ENCODE measurements at regions not wholly inside any gene's neighbourhood (a gene's known extent, or its start where the extent isn't known, plus 50 kb on each side); places are given as distances from the start of the nearest gene placed in this dataset.

DNA sequence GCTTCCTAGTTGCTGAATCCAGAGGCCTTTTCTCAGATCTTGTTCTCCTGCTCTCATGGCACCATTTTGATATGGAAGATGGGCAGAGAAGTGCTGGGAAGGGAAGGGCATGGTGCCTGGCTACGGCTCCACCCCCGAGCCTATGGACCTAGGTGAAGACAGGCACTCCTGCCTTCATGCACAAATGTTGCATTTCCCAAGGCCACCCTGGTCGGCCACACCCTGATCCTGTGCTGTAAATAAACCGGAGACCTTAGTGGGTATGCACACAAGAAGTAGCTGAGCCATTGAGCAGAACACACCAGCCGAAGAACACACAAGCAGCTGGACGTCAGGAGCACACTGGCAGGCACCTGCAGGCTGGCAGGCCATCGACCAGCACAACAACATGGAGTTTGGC, 261.6 kb downstream of the SHQ1 start:
- no peak for DNase-seq

DNA sequence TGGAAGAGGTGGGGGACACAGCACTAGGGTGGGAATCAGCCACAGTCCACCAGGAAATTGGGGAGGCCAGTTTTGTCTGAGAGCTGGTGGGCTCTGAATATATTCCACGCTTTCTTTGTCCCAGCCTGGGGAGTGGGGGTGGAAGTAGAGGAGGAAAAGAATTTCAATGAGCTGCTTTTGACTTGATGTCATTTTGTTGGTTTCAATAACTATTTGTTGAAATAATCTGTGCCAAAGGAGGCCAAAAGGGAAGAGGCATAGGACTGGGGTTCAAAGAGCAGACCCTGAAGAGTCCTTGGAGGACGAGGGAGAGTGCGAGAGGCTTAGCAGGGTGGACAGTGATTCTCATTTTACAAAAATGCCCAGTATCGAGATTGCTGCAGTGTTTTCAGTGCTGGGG, 262.3 kb downstream of the SHQ1 start:
- DNase-seq = no peak

DNA sequence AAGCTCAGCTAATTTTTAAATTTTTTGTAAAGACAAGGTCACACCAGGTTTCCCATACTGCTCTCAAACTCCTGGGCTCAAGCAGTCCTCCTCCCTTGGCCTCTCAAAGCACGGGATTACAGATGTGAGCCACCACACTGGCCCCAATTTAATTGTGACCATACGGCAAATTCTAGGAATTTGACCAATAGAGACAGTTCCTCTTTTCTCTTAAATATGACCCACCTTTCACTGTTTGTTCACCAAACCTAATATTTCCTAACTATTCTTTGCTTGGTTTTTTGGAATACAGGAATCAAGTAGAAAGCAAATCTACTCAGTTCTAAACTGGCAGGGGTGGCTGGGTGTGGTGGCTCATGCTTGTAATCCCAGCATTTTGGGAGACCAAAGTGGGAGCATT, 264.0 kb downstream of the SHQ1 start:
- no peak for DNase-seq

DNA sequence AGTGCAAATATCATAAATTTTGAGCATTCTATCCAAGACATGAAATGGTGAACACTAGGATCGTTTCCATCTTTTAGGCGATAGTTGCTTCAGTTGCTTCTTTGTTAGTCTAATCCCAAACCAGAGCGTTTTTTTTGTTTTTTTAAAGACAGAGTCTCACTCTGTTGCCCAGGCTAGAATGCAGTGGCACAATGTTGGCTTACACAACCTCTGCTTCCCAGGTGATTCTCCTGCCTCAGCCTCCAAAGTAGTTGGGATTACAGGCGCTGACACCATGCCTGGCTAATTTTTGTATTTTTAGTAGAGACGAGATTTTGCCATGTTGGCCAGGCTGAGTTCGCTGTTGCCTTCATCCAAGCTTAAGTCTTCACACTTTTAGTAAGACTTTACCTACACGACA, 265.3 kb downstream of the SHQ1 start:
- DNase-seq = no peak

DNA sequence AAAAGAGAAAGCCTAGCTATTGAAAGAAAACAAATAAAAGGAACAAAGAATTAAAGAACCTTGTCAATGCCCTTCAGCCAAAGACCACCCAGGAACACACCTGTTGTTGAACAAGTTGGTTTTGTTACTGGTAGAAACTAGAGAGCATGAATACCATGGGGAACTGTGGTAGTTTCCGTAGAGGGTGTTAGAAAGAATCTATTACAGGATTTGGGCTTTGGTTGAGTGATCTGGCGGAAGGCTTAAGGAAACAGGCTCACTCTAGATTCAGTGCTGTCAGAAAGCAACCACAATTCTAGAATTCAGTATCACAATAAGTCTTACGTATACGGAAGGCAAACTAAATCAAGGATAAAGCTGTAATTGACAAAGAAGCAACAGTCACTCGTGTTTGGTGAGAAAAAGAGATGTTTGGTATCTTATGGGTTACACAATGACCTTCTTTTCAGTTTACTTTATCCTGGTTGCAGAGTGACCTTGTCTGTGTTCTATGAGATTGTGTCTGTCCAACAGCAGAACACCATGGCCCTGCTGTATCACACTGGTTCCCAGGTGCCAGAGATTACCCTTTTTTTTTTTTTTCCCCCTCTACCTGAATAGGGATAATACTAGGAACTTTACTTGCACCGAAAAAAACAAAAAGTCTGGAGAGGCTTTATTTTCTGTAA, 265.9 kb downstream of the SHQ1 start:
- no peak for DNase-seq

DNA sequence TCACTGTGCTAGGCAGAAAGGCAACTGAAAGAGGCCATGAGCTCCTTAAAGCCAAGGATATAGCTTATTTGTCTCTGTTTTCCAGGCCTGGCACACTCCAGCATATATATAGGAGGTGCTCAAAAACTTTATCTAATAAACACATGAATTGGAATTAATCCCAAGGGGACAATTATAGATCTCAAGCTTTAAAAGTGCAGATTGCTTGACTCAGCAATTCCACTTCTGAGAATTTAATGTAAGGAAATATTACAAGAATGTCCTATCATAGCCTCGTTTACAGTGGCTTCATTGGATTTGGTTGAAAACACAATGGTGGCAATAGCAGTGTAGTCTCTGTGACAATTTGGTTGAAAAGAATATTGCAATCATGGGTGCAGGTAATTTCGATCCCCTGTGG, 267.3 kb downstream of the SHQ1 start:
- no peak for DNase-seq

DNA sequence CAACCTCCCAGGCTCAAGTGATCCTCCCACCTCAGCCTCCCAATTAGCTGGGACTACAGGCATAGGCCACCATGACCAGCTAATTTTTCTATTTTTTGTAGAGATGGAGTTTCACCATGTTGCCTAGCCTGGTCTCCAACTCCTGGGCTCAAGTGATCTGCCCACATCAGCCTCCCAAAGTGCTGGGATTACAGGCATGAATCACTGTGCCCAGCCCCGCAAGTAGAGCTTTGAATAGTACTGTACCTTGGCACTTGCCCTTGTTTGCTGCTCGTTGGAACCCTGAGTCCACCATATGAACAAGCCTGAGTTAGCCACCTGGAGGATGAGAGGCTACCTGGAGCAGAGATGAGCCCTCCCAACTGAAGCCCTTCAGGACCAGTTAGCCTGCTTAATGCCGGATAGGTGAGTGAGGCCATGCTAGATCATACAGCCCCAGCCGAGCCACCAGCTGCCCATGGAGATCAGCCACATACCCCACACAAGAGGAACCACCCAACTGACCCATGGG, 267.9 kb downstream of the SHQ1 start:
- no peak for DNase-seq

DNA sequence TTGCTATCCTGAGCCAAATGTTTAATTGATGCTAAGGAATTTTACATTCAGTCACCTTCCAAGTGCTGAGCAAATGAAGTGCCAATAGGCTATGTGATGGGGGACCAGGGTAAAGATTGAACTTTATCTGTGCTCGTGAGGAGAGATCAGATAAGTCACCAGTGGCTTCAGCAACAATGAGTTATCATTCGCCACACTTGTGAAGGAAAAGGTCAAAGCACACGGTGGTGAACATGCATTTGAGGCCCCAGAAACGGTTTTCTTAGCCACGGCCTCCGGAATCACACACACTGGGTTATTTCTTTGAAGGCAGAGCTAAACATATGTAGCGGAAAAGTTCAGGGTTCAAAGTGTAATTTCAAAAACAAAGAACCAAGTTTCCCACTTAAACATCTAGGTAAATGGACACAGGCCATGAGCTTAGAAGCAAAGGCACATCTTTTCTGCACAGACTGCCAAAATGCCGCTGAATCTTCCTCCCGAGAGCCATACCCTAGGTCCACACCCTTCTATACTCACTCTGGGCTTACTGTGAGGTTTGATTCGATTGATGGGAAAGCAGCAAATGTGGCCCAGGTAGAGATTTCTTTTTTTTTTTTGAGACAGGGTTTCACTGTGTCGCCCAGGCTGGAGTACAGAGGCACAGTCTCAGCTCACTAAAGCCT, 268.5 kb downstream of the SHQ1 start:
- DNase-seq = no peak

DNA sequence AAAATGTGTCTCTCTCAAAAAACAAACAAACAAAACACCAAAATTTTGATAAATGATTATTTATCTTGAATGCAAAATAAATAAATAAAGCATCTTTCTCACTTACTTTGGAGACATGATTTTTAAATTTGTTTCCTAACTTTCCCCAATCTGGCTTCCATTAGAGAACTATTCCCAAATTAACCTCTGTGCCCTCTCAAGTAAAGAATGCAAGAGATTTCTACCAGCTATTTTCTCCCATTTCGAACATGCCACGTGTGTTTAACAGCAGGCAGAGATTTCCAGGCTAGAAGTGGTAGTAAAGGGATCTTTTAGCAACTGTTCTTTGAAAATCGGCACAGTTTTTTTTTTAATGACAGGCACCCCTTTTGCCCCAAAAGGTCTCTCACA, 269.1 kb downstream of the SHQ1 start:
- no peak for DNase-seq

DNA sequence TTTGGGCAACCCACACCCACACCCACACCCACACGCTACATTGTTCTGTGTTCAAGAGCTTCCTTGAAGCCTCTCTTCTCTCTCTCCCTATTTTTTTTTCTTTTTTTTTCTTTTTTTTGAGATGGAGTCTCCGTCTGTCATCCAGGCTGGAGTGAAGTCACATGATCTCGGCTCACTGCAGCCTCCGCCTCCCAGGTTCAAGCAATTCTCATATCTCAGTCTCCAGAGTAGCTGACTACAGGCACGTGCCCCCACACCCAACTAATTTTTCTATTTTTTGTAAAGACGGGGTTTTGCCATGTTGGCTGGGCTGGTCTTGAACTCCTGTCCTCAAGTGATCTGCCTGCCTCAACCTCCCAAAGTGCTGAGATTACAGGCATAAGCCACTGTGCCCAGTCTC, 271.1 kb downstream of the SHQ1 start:
- no peak for DNase-seq

DNA sequence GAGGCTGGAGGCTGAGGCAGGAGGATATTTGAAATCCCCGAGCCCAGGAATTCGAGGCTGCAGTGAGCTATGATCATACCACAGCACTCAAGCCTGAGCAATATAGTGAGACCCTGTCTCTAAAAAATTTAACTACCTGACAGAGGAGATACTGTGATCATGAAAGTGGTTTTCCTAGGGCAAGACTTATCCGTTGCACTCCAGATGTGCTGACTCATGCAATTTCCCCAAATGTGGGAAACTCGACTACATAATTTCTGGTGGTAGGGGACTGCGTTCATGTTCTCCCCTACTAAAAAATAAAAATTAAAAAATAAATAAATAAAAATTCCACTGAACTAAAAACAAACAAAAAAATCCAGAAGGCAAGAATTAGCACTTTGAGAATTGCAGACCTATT, 271.7 kb downstream of the SHQ1 start:
- no peak for DNase-seq

DNA sequence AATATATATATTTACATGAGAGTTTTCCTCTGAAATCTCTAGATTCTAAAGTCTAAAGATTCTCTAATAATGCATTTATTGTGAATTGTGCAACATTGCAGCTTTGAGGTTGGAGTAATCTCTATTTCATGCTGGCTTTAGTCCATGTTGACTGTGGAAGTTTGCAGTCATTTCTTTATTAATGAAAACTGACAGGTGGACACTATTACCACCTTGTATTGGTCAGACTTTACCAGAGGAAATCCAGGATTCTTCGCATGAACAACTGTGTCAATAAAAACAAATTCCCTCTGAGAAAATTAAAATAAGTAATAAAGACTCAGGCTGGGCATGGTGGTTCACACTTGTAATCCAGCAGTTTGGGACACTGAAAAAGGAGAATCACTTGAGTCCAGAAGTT, 274.1 kb downstream of the SHQ1 start:
- DNase-seq = no peak

DNA sequence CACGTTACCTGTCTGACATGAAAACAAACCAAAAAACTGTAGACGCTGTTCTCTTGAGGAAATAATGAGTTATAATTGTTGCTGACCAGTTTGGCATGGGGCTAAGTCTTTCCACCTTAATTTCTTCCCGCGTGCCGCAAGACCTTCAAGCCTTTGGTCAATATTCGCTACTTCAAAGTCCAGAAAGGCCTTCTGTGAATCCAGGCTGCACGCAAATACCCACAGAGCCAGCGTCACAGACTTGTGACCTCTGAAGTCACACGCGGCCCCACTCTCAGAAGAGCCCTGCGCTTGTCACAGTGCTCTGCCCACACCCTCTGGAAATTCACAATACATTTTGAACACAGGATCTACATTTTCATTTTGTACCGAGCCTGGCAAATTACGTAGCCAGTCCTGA, 275.2 kb downstream of the SHQ1 start:
- no peak for DNase-seq

DNA sequence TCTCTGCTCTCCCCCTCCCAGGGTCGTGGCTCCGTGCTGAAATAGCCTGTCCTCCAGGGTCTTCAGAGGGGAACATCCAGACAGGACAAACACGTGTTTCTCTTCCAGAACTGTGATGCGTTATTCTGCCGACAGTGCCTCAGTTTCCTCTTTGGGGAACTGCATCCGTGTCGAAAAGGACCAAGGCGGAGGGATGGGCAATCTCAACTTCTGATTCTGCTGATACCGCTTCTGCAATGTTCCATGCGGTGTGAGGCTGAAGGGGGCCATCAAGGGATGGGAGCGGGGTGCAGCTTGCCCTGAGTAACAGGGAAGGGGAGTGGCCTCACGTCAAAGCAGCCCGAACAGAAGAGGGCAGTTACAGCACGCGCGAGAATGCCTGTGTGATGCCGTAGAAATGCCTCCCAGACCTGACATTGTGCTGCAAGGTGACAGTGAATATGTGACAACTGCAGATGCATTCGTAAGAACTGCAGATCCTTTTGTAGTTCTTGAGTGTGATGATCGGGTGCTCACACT, 275.7 kb downstream of the SHQ1 start:
- no peak for DNase-seq

DNA sequence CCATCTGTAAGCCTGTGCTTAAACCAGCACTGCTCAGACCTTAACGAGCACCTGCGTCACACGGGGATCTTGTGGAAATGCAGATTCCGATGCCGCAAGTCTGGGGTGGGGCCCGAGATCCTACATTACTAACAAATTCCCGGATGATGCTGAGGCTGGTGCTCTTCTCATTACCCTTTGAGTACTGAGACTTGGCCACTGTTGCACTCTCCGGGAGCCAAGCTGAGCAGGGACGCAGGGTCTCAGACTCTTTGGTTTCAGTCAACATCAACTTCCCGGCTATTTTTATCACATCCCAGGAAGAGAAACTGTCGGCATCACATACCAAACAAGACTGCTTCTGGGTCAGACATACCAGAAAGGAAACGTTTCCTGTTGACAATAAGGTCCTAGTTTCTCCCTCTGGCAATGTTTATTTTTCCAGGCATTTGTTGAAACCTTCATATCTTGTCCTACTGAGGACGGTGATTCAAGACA, 276.6 kb downstream of the SHQ1 start:
- DNase-seq = no peak

DNA sequence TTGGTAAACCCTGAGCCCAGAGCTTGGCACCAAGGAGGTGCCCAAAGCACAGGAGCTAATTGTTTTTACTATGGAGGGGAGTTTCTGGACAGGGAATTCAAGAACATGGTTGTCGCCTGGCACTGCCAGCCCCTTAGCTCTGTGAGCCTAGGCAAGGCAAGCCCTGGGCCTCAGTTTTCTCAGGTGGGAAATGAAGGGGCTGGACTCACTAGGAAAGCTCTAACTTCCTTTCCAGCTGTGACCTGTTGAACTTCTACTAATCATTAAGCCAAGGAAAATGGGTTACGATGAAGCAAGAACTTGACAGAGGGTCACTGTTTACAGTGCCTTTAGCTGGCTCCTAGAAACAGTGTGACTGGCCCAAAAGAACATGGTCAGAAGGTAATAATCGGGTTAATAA, 277.2 kb downstream of the SHQ1 start:
- DNase-seq = no peak

DNA sequence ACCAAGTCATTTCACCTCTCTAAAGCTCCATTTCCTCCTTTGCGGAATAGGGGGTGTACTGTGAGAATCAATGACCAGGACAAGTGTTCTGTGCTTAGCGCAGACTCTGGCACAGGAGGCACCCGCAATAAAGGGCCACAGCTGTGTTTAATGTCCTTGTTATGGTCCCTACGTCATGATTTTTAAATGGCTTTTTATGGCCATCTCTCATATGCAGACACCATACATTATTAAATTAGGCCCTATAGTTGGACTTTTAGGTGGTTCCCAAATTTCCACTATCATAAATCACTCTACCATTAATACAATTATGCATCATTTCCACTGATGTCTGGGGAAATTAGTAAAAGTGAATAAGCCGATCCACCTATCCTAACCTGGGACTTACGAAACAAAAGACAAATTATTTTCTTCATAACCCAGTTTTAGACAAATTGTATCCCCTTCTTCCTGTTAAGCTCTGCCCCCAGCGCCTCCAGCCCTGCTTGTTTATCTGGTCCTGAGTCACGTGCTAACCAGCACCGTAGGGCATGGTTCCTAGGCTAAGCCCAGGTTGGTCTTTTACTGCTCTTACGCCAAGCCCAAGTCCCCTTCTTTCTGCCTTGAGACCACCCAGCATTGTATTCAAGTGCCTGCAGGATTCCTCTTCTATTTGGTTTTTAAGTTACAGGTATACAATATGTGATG, 278.3 kb downstream of the SHQ1 start:
- DNase-seq = no peak

DNA sequence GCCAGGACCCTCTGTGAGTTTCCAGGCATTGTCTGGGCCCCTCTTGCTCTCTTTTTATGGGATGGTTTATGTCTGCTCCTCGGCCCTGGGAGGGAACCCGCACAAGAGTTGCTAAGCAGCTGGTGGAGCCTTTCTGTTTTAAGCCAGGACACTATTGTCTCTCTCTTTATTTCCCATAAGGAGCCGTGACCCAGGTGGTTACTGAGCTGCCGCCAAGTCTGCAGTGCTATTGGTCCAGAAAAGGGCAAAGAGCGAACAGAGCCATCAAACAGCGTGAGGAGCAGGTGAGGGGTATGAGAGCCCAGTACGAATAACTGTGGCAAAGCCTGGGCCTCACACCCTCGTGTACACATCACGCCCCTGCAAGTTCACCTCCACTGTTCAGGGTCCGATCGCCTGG, 280.2 kb downstream of the SHQ1 start:
- DNase-seq = no peak

DNA sequence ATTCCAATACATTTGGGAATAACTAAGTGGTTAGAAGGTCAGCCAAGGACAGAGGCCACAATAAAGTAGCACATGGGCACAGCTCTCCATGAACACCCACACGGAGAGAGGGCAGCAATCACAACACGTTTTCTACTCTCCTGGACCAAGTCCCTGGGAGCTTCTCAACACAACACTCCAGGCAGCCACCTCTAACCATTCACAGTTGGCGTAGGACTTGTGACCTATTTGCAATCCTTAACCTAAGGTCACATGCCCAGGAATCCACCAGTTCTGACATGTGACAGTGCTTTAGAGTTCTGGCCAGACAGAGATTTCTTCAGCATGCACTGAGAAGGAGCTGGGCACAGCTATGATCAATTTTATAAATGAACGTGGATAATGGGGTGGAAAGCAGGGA, 280.8 kb downstream of the SHQ1 start:
- no peak for DNase-seq

DNA sequence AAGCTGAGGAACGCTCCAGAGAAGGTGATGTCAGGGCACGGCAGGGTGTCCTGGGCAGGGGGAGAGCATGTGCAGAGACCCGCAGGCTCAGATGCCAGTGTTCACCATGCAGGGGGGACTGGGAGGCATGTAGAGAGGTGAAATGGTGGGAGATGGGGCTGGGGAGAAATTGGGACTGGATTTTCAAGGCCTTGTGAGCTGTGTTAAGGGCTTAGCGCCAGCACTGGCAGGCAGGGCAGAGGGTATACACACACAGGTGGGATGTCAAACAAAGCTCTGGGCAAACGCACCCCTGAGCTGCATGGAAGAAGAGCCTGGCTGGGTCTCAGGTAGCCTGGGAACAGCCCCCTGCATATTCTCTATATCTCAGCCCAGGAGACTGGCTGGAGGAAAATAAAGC, 282.7 kb downstream of the SHQ1 start:
- DNase-seq = no peak

DNA sequence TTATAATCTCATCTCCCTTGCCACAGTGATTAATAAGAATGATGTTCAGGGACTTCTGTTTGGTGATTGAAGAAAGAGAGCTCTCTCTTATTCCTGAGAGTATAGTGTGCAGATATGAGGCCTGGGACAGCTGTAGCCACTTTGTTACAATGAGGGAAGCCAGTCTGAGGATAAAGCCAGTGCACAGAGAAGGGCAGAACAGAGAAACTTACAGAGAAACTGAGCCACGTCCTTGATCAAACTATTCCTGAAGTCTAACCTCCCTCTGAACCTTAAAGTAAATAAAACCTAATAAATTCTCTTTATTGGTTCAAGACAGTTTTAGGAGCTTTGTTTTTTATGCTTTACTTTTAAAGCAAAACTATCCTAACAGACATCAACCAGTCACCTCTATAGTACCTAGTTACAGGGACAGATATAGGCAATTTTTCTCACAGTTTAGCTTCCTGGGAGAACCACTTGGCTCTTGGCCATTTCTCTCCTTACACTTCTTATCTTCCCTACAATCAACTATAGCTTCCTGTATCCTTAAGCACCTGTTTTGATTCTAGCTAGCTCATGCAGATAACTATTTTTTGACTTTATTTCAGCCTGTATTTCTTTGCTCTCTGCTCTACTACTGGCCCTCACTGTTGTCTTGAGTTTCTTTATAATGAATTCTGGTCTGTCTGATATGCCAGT, 284.4 kb downstream of the SHQ1 start:
- no peak for DNase-seq

DNA sequence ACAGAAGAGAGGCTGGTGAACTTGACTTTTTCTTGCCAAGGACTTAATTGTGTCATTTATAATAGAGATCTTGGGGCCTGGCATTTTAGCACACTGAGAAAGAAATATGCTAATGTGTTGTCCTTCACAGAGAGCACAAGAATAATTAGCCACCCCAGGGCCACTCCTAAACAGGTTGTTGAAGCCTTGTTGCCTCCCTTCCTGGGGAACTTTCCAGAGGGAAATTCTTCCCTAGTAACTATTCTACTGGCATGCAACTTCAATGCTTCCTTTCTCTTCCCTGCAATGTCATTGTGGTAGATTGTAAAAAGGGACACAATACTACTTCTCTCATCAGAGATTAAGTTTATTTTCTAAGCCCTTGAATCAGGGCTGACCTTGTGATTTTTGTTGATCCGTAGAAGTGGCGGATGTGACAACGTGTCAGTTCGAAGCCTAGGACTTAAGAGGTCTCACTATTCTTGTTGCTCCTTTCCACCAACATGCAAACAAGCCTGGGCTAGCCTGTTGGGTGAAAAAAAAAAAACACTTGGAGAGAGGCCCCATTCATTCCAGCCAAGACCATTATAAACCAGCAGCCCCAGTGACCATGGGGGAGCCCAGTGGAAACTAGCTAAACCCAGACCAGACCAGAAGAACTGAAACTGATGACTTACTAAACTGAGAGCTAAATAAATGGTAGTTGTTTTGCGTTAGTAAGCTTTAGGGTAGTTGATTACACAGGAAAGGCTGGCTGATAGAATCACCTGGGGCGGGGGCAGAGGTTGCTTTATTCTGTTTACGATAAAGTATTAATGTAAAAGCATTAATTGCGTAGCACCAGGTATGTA, 287.2 kb downstream of the SHQ1 start:
- no peak for DNase-seq
